B cell (primary cell): ENCODE measurements at regions not wholly inside any gene's neighbourhood (a gene's known extent, or its start where the extent isn't known, plus 50 kb on each side); places are given as distances from the start of the nearest gene placed in this dataset.

Experiments
- ATAC-seq: fragments of 200-7000 bp; cut with Tn5 transposase; one replicate; pipeline ENCODE4 v1.10.0; 2021; ENCODE audit warnings: low read depth, mild to moderate bottlenecking, moderate number of reproducible peaks, moderate library complexity
- CTCF ChIA-PET: fragments of 350-600 bp; sonication (Branson Sonifier 250); formaldehyde crosslinking; loops from one replicate; lab custom pipeline; 2021; ENCODE audit warnings: antibody characterized with exemption, inconsistent platforms; lab: Charles Lee
- POLR2A ChIA-PET: fragments of 350-600 bp; sonication (Branson Sonifier 250); formaldehyde crosslinking; loops from one replicate; lab custom pipeline; 2021; ENCODE audit warnings: antibody characterized with exemption; lab: Charles Lee
- DNase-seq: peaks from one replicate; pipeline ENCODE4 v3.0.0; 2013
- H2AFZ ChIP-seq: 2 replicates; pipeline ENCODE4 v1.6.1; 2012; ENCODE audit warnings: mild to moderate bottlenecking, low read depth, low read length; ENCODE audit not compliant: insufficient read depth, poor library complexity, severe bottlenecking
- H3K27ac ChIP-seq, 2 donors: 1 replicate in 1 of 2; 2 replicates in 1 of 2; pipeline ENCODE4 v1.5.1; 2012 to 2013; ENCODE audit warnings: low read length in 2 of 2, mild to moderate bottlenecking in 2 of 2, moderate library complexity in 1 of 2
- H3K27me3 ChIP-seq, 4 experiments: fragments of 200-600 bp in 1 of 4; sonication (generic) in 1 of 4; replicated peaks in 1 of 4; 1 replicate in 2 of 4; 2 replicates in 2 of 4; pipeline versions ENCODE4 v1.6.1 to v1.7.0; 2013 to 2016; ENCODE audit warnings: low read length in 3 of 4, mild to moderate bottlenecking in 2 of 4, mixed read lengths in 1 of 4, moderate library complexity in 1 of 4; ENCODE audit not compliant: insufficient read depth in 4 of 4, control insufficient read depth in 3 of 4; ENCODE audit errors: control extremely low read depth in 1 of 4
- H3K36me3 ChIP-seq, 2 experiments: replicated peaks in 1 of 2; 1 replicate in 1 of 2; 2 replicates in 1 of 2; pipeline versions ENCODE4 v1.6.1 to v1.7.1; 2013; ENCODE audit warnings: low read length in 1 of 2; ENCODE audit not compliant: insufficient read depth in 2 of 2, control insufficient read depth in 1 of 2; ENCODE audit errors: control extremely low read depth in 1 of 2, extremely low read depth in 1 of 2
- H3K4me1 ChIP-seq, 2 donors: fragments of 200-600 bp in 1 of 2; sonication (generic) in 1 of 2; 1 replicate in 1 of 2; 2 replicates in 1 of 2; pipeline versions ENCODE4 v1.5.1 to v1.6.1; 2013 to 2017; ENCODE audit warnings: low read length in 2 of 2; ENCODE audit not compliant: control insufficient read depth in 2 of 2, insufficient read depth in 2 of 2
- H3K4me2 ChIP-seq: replicated peaks from 2 replicates; pipeline ENCODE3; 2012; ENCODE audit warnings: mild to moderate bottlenecking, low read depth, low read length; ENCODE audit not compliant: poor library complexity, severe bottlenecking
- H3K4me3 ChIP-seq, 5 experiments: fragments of 200-600 bp in 1 of 5; sonication (generic) in 1 of 5; 1 replicate in 3 of 5; 2 replicates in 2 of 5; pipeline versions ENCODE4 v1.5.1 to v1.7.0; 2011 to 2016; ENCODE audit warnings: low read length in 4 of 5, mild to moderate bottlenecking in 4 of 5, low read depth in 2 of 5, control low read depth in 1 of 5, moderate library complexity in 1 of 5; ENCODE audit not compliant: insufficient read depth in 1 of 5; ENCODE audit errors: control extremely low read depth in 1 of 5, extremely low read depth in 1 of 5
- H3K79me2 ChIP-seq: fragments of 200-600 bp; sonication (generic); one replicate; pipeline ENCODE4 v1.6.0; 2016; ENCODE audit warnings: low read length; ENCODE audit not compliant: control insufficient read depth, insufficient read depth
- H3K9ac ChIP-seq: fragments of 200-600 bp; sonication (generic); 2 replicates; pipeline ENCODE4 v1.6.1; 2017; ENCODE audit warnings: mild to moderate bottlenecking, low read length, moderate library complexity
- H3K9me3 ChIP-seq, 3 donors: one replicate each; pipeline versions ENCODE4 v1.6.1 to v1.7.1; 2013; ENCODE audit warnings: low read length in 2 of 3; ENCODE audit not compliant: control insufficient read depth in 2 of 3, insufficient read depth in 1 of 3; ENCODE audit errors: control extremely low read depth in 1 of 3
- H4K20me1 ChIP-seq: 2 replicates; pipeline ENCODE4 v1.6.0; 2012; ENCODE audit warnings: mild to moderate bottlenecking, low read length; ENCODE audit not compliant: insufficient read depth, control insufficient read depth, poor library complexity, severe bottlenecking
- H3K27ac Mint-ChIP-seq: one replicate; pipeline ENCODE4 v1.8.0; 2021; ENCODE audit warnings: mixed read lengths
- H3K27me3 Mint-ChIP-seq: one replicate; pipeline ENCODE4 v1.8.0; 2021; ENCODE audit warnings: mixed read lengths
- H3K4me1 Mint-ChIP-seq: one replicate; pipeline ENCODE4 v1.8.0; 2021; ENCODE audit warnings: mixed read lengths
- H3K4me3 Mint-ChIP-seq: one replicate; pipeline ENCODE4 v1.8.0; 2021; ENCODE audit warnings: mixed read lengths
- H3K9me3 Mint-ChIP-seq: one replicate; pipeline ENCODE4 v1.8.0; 2022; ENCODE audit warnings: mixed read lengths; ENCODE audit not compliant: insufficient read depth
- EZH2 ChIP-seq: IDR thresholded peaks from 2 replicates; pipeline ENCODE4 v1.6.1; 2012; ENCODE audit warnings: borderline replicate concordance, low read depth, mild to moderate bottlenecking, moderate library complexity, low read length; ENCODE audit not compliant: insufficient read depth, poor library complexity, severe bottlenecking
- WGBS: methylation state at CpG from one replicate; pipeline ENCODE4 v1.1.5; 2013; ENCODE audit warnings: missing lambda C conversion rate; ENCODE audit not compliant: insufficient coverage; 5-methylcytosine and 5-hydroxymethylcytosine counted together
- intact Hi-C: fragments of 100-400 bp; cut with micrococcal nuclease; formaldehyde crosslinking; loops from one replicate; pipeline ENCODE4 v1.10.0; 2022
- TF ChIP-seq, protein P1 (sequence below): fragments of 200-600 bp; IDR thresholded peaks from one replicate; pipeline ENCODE4 v1.8.0; 2022; ENCODE audit warnings: antibody characterized with exemption, mild to moderate bottlenecking

DNA sequence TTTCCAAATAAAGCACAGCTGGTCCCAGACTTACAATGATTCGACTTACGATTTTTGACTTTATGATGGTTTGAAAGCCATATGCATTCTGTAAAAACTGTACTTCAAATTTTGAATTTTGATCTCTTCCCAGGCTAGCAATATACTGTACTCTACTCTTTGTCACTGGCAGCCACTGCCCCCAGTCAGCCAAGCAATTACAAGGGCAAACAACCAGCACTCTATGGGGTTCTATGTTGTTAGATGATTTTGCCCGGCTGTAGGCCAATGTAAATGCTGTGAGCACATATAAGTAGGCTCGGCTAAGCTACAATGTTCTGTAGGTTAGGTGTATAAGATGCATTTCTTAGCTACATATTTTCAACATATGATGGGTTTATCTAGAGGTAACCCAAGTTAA is 217.3 kb downstream of the RAB38 start:
- Histone ChIP-seq H3K4me3 (no peak overlapping the region), H3K27me3 (no peaks in the 10 kb centered on the region), H3K9ac (no peak overlapping the region), H3K27ac (no peak overlapping the region), H3K4me1 (no peaks in the 10 kb centered on the region), H3K9me3 (no peaks in the 10 kb centered on the region), H3K79me2 (no peaks in the 10 kb centered on the region), H3K4me2 (no peak overlapping the region), H4K20me1 (no peaks in the 10 kb centered on the region), H3K36me3 (no peaks in the 10 kb centered on the region), H2AFZ (no peak overlapping the region)
- intact Hi-C loops = no loop called here
- no peaks in the 10 kb centered on the region for H3K27me3 Mint-ChIP-seq
- no peaks in the 10 kb centered on the region for H3K9me3 Mint-ChIP-seq
- no peak overlapping the region for H3K27ac Mint-ChIP-seq
- DNase-seq = no peak
- H3K4me1 Mint-ChIP-seq = no peaks in the 10 kb centered on the region
- CTCF ChIA-PET = no interaction called here
- no peak for TF ChIP-seq EZH2
- TF ChIP-seq, protein P1, sequence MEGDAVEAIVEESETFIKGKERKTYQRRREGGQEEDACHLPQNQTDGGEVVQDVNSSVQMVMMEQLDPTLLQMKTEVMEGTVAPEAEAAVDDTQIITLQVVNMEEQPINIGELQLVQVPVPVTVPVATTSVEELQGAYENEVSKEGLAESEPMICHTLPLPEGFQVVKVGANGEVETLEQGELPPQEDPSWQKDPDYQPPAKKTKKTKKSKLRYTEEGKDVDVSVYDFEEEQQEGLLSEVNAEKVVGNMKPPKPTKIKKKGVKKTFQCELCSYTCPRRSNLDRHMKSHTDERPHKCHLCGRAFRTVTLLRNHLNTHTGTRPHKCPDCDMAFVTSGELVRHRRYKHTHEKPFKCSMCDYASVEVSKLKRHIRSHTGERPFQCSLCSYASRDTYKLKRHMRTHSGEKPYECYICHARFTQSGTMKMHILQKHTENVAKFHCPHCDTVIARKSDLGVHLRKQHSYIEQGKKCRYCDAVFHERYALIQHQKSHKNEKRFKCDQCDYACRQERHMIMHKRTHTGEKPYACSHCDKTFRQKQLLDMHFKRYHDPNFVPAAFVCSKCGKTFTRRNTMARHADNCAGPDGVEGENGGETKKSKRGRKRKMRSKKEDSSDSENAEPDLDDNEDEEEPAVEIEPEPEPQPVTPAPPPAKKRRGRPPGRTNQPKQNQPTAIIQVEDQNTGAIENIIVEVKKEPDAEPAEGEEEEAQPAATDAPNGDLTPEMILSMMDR = no peak
- POLR2A ChIA-PET = no interaction called here
- WGBS = no CpG with 5 or more reads among the region's 4 CpGs
- no peak for ATAC-seq
- H3K4me3 Mint-ChIP-seq = no peak overlapping the region

DNA sequence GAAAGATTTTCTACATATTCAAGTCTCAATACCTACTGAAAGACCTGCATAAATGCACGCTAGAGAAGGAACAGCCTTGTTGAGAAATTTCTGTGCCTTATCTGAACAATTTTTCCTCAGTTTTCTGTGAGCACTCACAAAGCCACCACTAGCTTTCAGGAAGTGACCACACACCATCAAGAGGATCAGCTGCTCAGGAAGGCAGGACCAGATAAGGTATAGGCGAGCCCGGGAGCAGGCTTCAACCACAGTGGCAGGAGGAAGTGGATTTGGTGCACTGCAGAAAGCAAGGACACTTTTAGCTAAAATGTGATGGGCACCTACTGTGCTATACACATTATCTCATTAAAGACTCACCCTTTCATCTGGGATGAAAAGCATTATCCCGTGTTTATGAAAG is 220.8 kb downstream of the RAB38 start:
- POLR2A ChIA-PET = no interaction called here

More for the DNA sequence above, 220.8 kb downstream of the RAB38 start:
- Histone ChIP-seq H3K79me2 (no peaks in the 10 kb centered on the region), H3K4me3 (no peak overlapping the region), H2AFZ (no peak overlapping the region), H3K27ac (no peak overlapping the region), H3K36me3 (no peaks in the 10 kb centered on the region), H3K9me3 (no peaks in the 10 kb centered on the region), H3K4me1 (no peaks in the 10 kb centered on the region), H3K27me3 (no peaks in the 10 kb centered on the region), H3K9ac (no peak overlapping the region), H3K4me2 (no peak overlapping the region), H4K20me1 (no peaks in the 10 kb centered on the region)
- Mint-ChIP-seq H3K27ac (no peak overlapping the region), H3K4me3 (no peak overlapping the region), H3K27me3 (no peaks in the 10 kb centered on the region), H3K4me1 (no peaks in the 10 kb centered on the region), H3K9me3 (peaks cover 2% of the 10 kb centered on the region)
- 13% methylated on average over 1 of the region's 4 CpGs for WGBS
- CTCF ChIA-PET = interaction anchor here (1.7 kb wide), 1 partner anchor 61 kb away, joined by 4 read pairs; no protein-coding TSS in a partner anchor
- ATAC-seq (no peak), DNase-seq (no peak)
- TF ChIP-seq EZH2 = no peak
- TF ChIP-seq, protein P1 = no peak
- intact Hi-C loops = no loop called here
